IMR-90 (cell line): ENCODE measurements at regions not wholly inside any gene's neighbourhood (a gene's known extent, or its start where the extent isn't known, plus 50 kb on each side); places are given as distances from the start of the nearest gene placed in this dataset.

Experiments
- ATAC-seq: fragments of 200-7000 bp; cut with Tn5 transposase; 2 replicates; pipeline ENCODE4 v1.9.1; 2020; ENCODE audit warnings: low read depth, mild to moderate bottlenecking, moderate library complexity
- BruUV-seq: library from RNA; stranded (reverse); fragments of 400-500 nt; replicated peaks from 2 replicates; lab custom pipeline; 2021; lab: Mats Ljungman, UMichigan
- CTCF ChIA-PET: fragments of 300-600 bp; formaldehyde crosslinking; extraction: SDS; loops from one replicate; lab custom pipeline; 2021; ENCODE audit warnings: antibody characterized with exemption; lab: Yijun Ruan, JAX
- POLR2A ChIA-PET: fragments of 300-600 bp; sonication (Branson Sonifier 250); formaldehyde crosslinking; loops from one replicate; lab custom pipeline; 2022; ENCODE audit warnings: antibody characterized with exemption; ENCODE audit not compliant: unreplicated experiment; lab: Charles Lee
- DNase-seq: peaks from one replicate; pipeline ENCODE4 v3.0.0; 2013
- H2AFZ ChIP-seq: replicated peaks from 2 replicates; pipeline ENCODE3; 2013; ENCODE audit warnings: low read length, mild to moderate bottlenecking; ENCODE audit not compliant: poor library complexity
- H2AK5ac ChIP-seq: 2 replicates; pipeline ENCODE4 v1.6.1; 2013; ENCODE audit warnings: low read depth, low read length, inconsistent platforms
- H2AK9ac ChIP-seq: replicated peaks from 2 replicates; pipeline ENCODE3; 2013; ENCODE audit warnings: mild to moderate bottlenecking, low read depth, low read length, moderate library complexity; ENCODE audit not compliant: poor library complexity
- H2BK120ac ChIP-seq: 2 replicates; pipeline ENCODE4 v1.6.1; 2013; ENCODE audit warnings: low read depth, low read length, inconsistent platforms
- H2BK15ac ChIP-seq: 3 replicates; pipeline ENCODE4 v1.6.1; 2013; ENCODE audit warnings: low read depth, low read length, inconsistent platforms
- H2BK20ac ChIP-seq: 2 replicates; pipeline ENCODE4 v1.6.1; 2013; ENCODE audit warnings: low read depth, mild to moderate bottlenecking, inconsistent platforms, low read length, moderate library complexity
- H2BK5ac ChIP-seq: 2 replicates; pipeline ENCODE4 v1.6.1; 2013; ENCODE audit warnings: mild to moderate bottlenecking, low read depth, low read length, inconsistent platforms; ENCODE audit not compliant: poor library complexity, severe bottlenecking
- H3K14ac ChIP-seq: replicated peaks from 2 replicates; pipeline ENCODE4 v1.6.1; 2013; ENCODE audit warnings: low read depth, low read length, inconsistent platforms
- H3K18ac ChIP-seq: 2 replicates; pipeline ENCODE4 v1.6.1; 2013; ENCODE audit warnings: low read depth, low read length, control low read depth
- H3K23ac ChIP-seq: 2 replicates; pipeline ENCODE4 v1.6.1; 2013; ENCODE audit warnings: low read depth, low read length, inconsistent platforms
- H3K27ac ChIP-seq: 2 replicates; pipeline ENCODE4 v1.5.1; 2013; ENCODE audit warnings: mild to moderate bottlenecking, control low read depth, low read length; ENCODE audit not compliant: insufficient read depth
- H3K27me3 ChIP-seq: 2 replicates; pipeline ENCODE4 v1.6.1; 2013; ENCODE audit warnings: low read length; ENCODE audit not compliant: control insufficient read depth, insufficient read depth
- H3K36me3 ChIP-seq: 2 replicates; pipeline ENCODE4 v1.6.1; 2013; ENCODE audit warnings: low read length, mixed read lengths; ENCODE audit not compliant: control insufficient read depth, insufficient read depth
- H3K4ac ChIP-seq: 2 replicates; pipeline ENCODE4 v1.6.1; 2013; ENCODE audit warnings: low read depth, low read length, inconsistent platforms
- H3K4me1 ChIP-seq: 2 replicates; pipeline ENCODE4 v1.6.1; 2013; ENCODE audit warnings: low read length, mixed read lengths; ENCODE audit not compliant: control insufficient read depth, insufficient read depth
- H3K4me2 ChIP-seq: 2 replicates; pipeline ENCODE4 v1.6.1; 2013; ENCODE audit warnings: low read depth, mild to moderate bottlenecking, control low read depth, low read length, moderate library complexity
- H3K4me3 ChIP-seq: 2 replicates; pipeline ENCODE4 v1.5.1; 2013; ENCODE audit warnings: low read depth, mild to moderate bottlenecking, control low read depth, low read length, moderate library complexity; ENCODE audit not compliant: insufficient read depth
- H3K56ac ChIP-seq: 2 replicates; pipeline ENCODE4 v1.6.1; 2013; ENCODE audit warnings: low read length, inconsistent platforms; ENCODE audit not compliant: insufficient read depth; ENCODE audit errors: extremely low read depth
- H3K79me1 ChIP-seq, 2 experiments: 2 replicates each; pipeline ENCODE4 v1.6.1; 2013; ENCODE audit warnings: low read length in 2 of 2, inconsistent platforms in 1 of 2, low read depth in 1 of 2
- H3K9ac ChIP-seq: 2 replicates; pipeline ENCODE4 v1.6.1; 2013; ENCODE audit warnings: low read depth, low read length, control low read depth
- H3K9me1 ChIP-seq: 2 replicates; pipeline ENCODE4 v1.6.1; 2013; ENCODE audit warnings: low read length, inconsistent platforms; ENCODE audit not compliant: insufficient read depth
- H3K9me3 ChIP-seq: 2 replicates; pipeline ENCODE4 v1.6.1; 2013; ENCODE audit warnings: low read length; ENCODE audit not compliant: control insufficient read depth, insufficient read depth
- H4K20me1 ChIP-seq: 2 replicates; pipeline ENCODE4 v1.6.1; 2013; ENCODE audit warnings: low read length, inconsistent platforms; ENCODE audit not compliant: insufficient read depth
- H4K5ac ChIP-seq: 2 replicates; pipeline ENCODE4 v1.6.1; 2013; ENCODE audit warnings: mild to moderate bottlenecking, low read depth, low read length, control low read depth
- H4K8ac ChIP-seq, 2 experiments: 2 replicates each; pipeline ENCODE4 v1.6.1; 2013; ENCODE audit warnings: low read depth in 2 of 2, low read length in 2 of 2, control low read depth in 1 of 2, inconsistent platforms in 1 of 2
- H4K91ac ChIP-seq: 2 replicates; pipeline ENCODE4 v1.6.1; 2013; ENCODE audit warnings: low read depth, low read length, inconsistent platforms; ENCODE audit not compliant: insufficient read depth
- BHLHE40 ChIP-seq: fragments of 150-350 bp; IDR thresholded peaks from 2 replicates; pipeline ENCODE4 v1.6.1; 2016; ENCODE audit warnings: mild to moderate bottlenecking, low read depth, low read length
- CEBPB ChIP-seq: IDR thresholded peaks from 2 replicates; pipeline ENCODE4 v1.6.1; 2012; ENCODE audit warnings: low read depth, low read length, improper control_type of control experiment
- CHD1 ChIP-seq: IDR thresholded peaks from 2 replicates; pipeline ENCODE4 v1.6.1; 2012; ENCODE audit warnings: low read depth, low read length, improper control_type of control experiment
- FOS ChIP-seq: fragments of 150-350 bp; IDR thresholded peaks from 2 replicates; pipeline ENCODE4 v1.6.1; 2016; ENCODE audit warnings: low read depth, low read length
- NFE2L2 ChIP-seq: fragments of 150-350 bp; IDR thresholded peaks from 2 replicates; pipeline ENCODE4 v1.6.1; 2016; ENCODE audit warnings: low read depth, mild to moderate bottlenecking, low read length
- POLR2A ChIP-seq: IDR thresholded peaks from 2 replicates; pipeline ENCODE4 v1.6.1; 2012; ENCODE audit warnings: mild to moderate bottlenecking, low read depth, low read length
- RAD21 ChIP-seq: IDR thresholded peaks from 2 replicates; pipeline ENCODE4 v1.6.1; 2012; ENCODE audit warnings: low read length, improper control_type of control experiment
- RFX5 ChIP-seq: IDR thresholded peaks from 2 replicates; pipeline ENCODE4 v1.8.0; 2012; ENCODE audit warnings: low read depth, mild to moderate bottlenecking, low read length, moderate library complexity
- WGBS, 2 experiments: methylation state at CpG; one replicate each; pipeline versions ENCODE4 v1.1.5 to v1.1.7; 2013; ENCODE audit warnings: missing lambda C conversion rate in 2 of 2; ENCODE audit not compliant: insufficient read length in 1 of 2; ENCODE audit errors: extremely low coverage in 2 of 2; 5-methylcytosine and 5-hydroxymethylcytosine counted together
- dilution Hi-C: fragments of 300-500 bp; cut with HindIII; formaldehyde crosslinking; loops from one replicate; pipeline ENCODE4 v1.14.3; 2018; ENCODE audit warnings: low sequenced_read_pairs; ENCODE audit not compliant: unreplicated experiment
- in situ Hi-C: fragments of 300-500 bp; cut with MboI; formaldehyde crosslinking; loops from 3 replicates; pipeline ENCODE4 v1.14.3; 2019; ENCODE audit warnings: low sequenced_read_pairs, inconsistent platforms, mixed read lengths
- intact Hi-C: fragments of 100-400 bp; cut with micrococcal nuclease; formaldehyde crosslinking; loops from 2 replicates; pipeline ENCODE4 v1.10.0; 2022
- TF ChIP-seq, protein P1 (sequence below): fragments of 150-350 bp; IDR thresholded peaks from 2 replicates; pipeline ENCODE4 v1.6.1; 2017; ENCODE audit warnings: mild to moderate bottlenecking, antibody characterized with exemption, low read length, low read depth

DNA sequence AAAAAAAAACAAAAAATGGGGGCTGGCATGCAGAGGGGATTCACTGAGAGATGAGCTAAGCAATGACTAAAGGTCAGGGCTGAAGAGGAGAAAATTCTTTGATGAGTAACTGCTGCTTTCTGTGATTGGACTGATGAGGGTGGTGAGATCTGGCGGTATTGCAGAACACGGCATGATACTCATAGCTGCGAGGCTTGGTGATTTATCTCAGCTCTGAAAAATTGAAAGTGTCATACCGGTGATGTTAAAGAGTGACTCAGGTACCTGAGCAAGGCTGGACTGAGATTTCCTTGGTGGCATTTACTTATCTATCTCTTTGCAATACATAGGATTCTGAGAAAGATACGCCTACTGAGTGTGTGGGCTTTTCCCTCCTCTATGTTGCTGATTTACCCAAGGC, 204.1 kb upstream of the DDX53 start:
- Histone ChIP-seq H2AFZ (no peak overlapping the region), H3K27ac (no peak overlapping the region), H2BK5ac (no peak overlapping the region), H3K4me2 (no peak overlapping the region), H2BK120ac (no peak overlapping the region), H3K79me1 (no peaks in the 10 kb centered on the region), H3K9ac (no peak overlapping the region), H2AK9ac (no peak overlapping the region), H3K9me3 (no peaks in the 10 kb centered on the region), H2BK15ac (no peak overlapping the region), H3K4me1 (no peaks in the 10 kb centered on the region), H3K14ac (no peak overlapping the region), H3K18ac (no peak overlapping the region), H3K36me3 (no peaks in the 10 kb centered on the region), H2BK20ac (no peak overlapping the region), H3K56ac (no peak overlapping the region), H4K20me1 (no peaks in the 10 kb centered on the region), H3K9me1 (no peaks in the 10 kb centered on the region), H3K27me3 (no peaks in the 10 kb centered on the region), H3K4ac (no peak overlapping the region), H4K91ac (no peak overlapping the region), H2AK5ac (no peak overlapping the region), H4K5ac (no peak overlapping the region), H3K23ac (no peak overlapping the region), H3K4me3 (no peak overlapping the region), H4K8ac (no peak overlapping the region)
- no peak for DNase-seq
- CTCF ChIA-PET: no interaction called here
- in situ Hi-C loops: no loop called here
- BruUV-seq: no TSS peak
- POLR2A ChIA-PET: no interaction called here
- intact Hi-C loops: no loop called here
- no peak for ATAC-seq
- TF ChIP-seq CHD1: no peak
- no peak for TF ChIP-seq NFE2L2
- no peak for TF ChIP-seq BHLHE40
- no peak for TF ChIP-seq POLR2A
- no peak for TF ChIP-seq RAD21
- TF ChIP-seq RFX5: no peak
- TF ChIP-seq, protein P1, sequence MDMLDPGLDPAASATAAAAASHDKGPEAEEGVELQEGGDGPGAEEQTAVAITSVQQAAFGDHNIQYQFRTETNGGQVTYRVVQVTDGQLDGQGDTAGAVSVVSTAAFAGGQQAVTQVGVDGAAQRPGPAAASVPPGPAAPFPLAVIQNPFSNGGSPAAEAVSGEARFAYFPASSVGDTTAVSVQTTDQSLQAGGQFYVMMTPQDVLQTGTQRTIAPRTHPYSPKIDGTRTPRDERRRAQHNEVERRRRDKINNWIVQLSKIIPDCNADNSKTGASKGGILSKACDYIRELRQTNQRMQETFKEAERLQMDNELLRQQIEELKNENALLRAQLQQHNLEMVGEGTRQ: no peak
- TF ChIP-seq FOS: no peak
- TF ChIP-seq CEBPB: no peak
- 80% methylated on average over 2 of the region's 5 CpGs; no CpG with 5 or more reads in 1 of the 2 experiments for WGBS, 2 experiments
- dilution Hi-C loops: no loop called here
